ENCODE measurements at regions not wholly inside any gene's neighbourhood (a gene's known extent, or its start where the extent isn't known, plus 50 kb on each side); places are given as distances from the start of the nearest gene placed in this dataset.

DNA sequence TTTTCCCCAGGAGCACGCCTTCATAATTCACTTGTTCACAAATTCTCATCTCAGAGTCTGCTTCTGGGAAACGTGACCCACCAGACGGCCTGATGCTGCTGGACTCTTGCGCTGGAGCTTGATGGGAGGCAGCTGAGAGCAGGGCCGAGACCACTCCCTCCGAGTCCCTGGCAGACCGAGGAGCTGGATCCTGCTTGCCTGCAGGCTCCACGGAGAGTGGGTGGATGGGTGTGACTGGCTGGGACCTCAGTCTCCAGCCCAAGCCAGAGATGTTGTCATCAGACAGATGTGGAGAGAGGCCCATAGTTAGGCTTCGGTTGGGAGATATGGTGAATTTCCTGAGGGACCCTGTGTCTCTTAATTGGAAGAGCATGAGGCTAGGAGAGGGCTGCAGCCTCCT is 76.4 kb downstream of the TSN start:
- H3K4me1 ChIP-seq (ENCODE audit: control insufficient read depth in 3 of 3, insufficient read depth in 2 of 3, low read depth in 1 of 3, low read length in 2 of 3), result no peaks in the 10 kb centered on the region
- H3K4me3 ChIP-seq (ENCODE audit: low read depth in 1 of 3, low read length in 3 of 3), result no peak overlapping the region
- H3K9me3 ChIP-seq (ENCODE audit: control insufficient read depth in 2 of 2, insufficient read depth in 1 of 2, low read depth in 1 of 2, low read length in 1 of 2), result no peaks in the 10 kb centered on the region
- H3K27me3 ChIP-seq (ENCODE audit: control insufficient read depth in 3 of 3, insufficient read depth in 3 of 3, low read length in 3 of 3), result peaks cover 0 to 5% (median 0%) of the 10 kb centered on the region in 3 donors
- 72 to 89% (median 74%) methylated on average over 9 of the region's 9 CpGs for WGBS, 3 donors
- DNase-seq (no peak), FAIRE-seq (no peak)
- H3K27ac ChIP-seq (ENCODE audit: low read depth in 1 of 3, low read length in 2 of 3), result no peak overlapping the region
- no peaks in the 10 kb centered on the region for H3K36me3 ChIP-seq (ENCODE audit: control insufficient read depth in 3 of 3, insufficient read depth in 2 of 3, low read depth in 1 of 3, low read length in 3 of 3)

DNA sequence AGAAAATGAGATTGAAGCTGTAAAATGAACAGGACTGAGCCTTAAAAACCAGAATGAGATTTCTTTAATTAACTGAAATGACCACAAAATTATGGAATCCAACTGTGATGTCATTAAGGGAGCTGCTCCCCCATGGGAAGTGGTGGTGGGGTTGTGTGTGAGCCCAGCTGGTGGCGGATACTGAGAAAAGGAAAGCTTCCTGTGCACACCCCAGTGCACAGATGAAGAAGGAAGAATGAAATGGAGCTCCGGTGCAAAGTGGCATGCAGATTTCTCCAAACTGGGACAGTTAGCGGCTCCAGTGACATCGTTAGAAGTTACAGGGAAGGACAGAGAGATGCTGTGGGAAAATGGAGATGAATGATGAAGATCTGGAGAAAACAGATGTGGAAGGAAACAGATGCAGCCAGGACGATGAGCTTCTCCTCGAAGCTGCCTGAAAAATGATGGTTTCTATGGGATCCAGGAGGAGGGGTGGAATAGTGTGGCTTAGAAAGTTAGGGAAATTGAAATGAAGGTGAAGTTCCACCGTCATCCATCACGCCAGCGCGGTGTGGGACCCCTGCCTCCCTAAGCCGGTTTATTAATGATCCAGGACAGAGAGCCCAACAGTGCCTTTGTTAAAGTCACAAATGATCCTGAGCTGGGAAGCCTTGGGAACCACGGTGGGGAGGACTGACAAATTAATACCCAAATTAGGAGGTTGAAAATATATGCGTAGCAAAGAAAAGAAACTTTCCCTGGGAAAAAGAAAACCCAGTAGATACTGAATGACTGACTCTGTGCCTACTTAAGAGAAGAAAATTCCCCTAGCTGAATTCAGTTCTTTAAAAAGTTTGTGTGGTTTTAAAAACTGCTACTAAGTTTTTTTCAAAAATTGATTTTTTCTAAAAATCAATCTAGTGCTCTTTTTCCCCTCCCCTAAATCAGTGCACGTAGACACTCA is 77.2 kb downstream of the TSN start:
- DNase-seq (no peak), FAIRE-seq (no peak)

DNA sequence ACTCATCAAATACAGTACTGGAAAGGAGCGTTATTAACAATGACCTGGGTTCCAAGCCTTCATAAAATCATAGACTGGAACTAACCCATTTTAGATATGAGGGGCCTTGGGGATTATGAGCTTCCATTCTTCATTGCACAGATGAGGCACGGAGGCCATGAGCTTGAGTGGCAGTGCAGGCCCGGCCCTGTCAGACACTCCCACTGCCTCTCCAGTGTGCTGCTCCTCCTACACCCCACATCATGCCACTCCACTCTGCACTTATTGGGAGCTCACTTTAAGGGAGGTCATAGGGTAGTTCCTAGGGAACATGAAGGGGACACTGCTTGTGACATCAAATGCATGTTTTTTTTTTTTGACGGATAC is 77.9 kb downstream of the TSN start:
- H3K9me3 ChIP-seq (ENCODE audit: control insufficient read depth in 2 of 2, insufficient read depth in 1 of 2, low read depth in 1 of 2, low read length in 1 of 2), result no peaks in the 10 kb centered on the region
- FAIRE-seq (no peak), DNase-seq (no peak)
- H3K36me3 ChIP-seq (ENCODE audit: control insufficient read depth in 3 of 3, insufficient read depth in 2 of 3, low read depth in 1 of 3, low read length in 3 of 3), result no peaks in the 10 kb centered on the region
- no peaks in the 10 kb centered on the region for H3K4me1 ChIP-seq (ENCODE audit: control insufficient read depth in 3 of 3, insufficient read depth in 2 of 3, low read depth in 1 of 3, low read length in 2 of 3)
- H3K4me3 ChIP-seq (ENCODE audit: low read depth in 1 of 3, low read length in 3 of 3), result no peak overlapping the region
- peaks cover 0 to 5% (median 0%) of the 10 kb centered on the region in 3 donors for H3K27me3 ChIP-seq (ENCODE audit: control insufficient read depth in 3 of 3, insufficient read depth in 3 of 3, low read length in 3 of 3)
- no peak overlapping the region for H3K27ac ChIP-seq (ENCODE audit: low read depth in 1 of 3, low read length in 2 of 3)
- 76 to 80% (median 78%) methylated on average over 4 of the region's 4 CpGs for WGBS, 3 donors

More for the DNA sequence above, 77.2 kb downstream of the TSN start:
- Histone ChIP-seq H3K27ac (ENCODE audit: low read depth in 1 of 3, low read length in 2 of 3) (no peak overlapping the region), H3K4me1 (ENCODE audit: control insufficient read depth in 3 of 3, insufficient read depth in 2 of 3, low read depth in 1 of 3, low read length in 2 of 3) (no peaks in the 10 kb centered on the region), H3K9me3 (ENCODE audit: control insufficient read depth in 2 of 2, insufficient read depth in 1 of 2, low read depth in 1 of 2, low read length in 1 of 2) (no peaks in the 10 kb centered on the region), H3K36me3 (ENCODE audit: control insufficient read depth in 3 of 3, insufficient read depth in 2 of 3, low read depth in 1 of 3, low read length in 3 of 3) (no peaks in the 10 kb centered on the region), H3K4me3 (ENCODE audit: low read depth in 1 of 3, low read length in 3 of 3) (no peak overlapping the region), H3K27me3 (ENCODE audit: control insufficient read depth in 3 of 3, insufficient read depth in 3 of 3, low read length in 3 of 3) (peaks cover 0 to 5% (median 0%) of the 10 kb centered on the region in 3 donors)
- 80 to 84% (median 82%) methylated on average over 14 of the region's 14 CpGs for WGBS, 3 donors

DNA sequence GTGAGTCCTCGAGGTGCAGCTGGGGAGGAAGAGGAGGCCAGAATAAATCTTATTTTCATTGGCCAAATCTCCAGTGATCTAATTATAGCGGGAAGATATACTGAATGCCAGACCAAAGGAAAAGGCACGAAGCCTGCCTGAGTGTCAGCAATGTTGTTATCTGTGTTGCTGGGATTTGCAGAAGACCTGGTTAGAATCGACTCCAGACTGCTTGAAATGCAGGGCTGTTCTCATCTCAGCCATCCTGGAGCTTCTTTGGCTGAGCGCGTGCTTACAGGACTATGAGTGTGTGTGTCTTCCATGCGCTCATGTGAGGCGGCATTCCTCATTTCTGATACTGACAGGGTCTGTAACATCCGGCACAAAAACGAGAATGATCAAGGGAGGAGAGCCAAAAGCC is 81.2 kb downstream of the TSN start:
- no peak for FAIRE-seq
- DNase-seq, result no peak

DNA sequence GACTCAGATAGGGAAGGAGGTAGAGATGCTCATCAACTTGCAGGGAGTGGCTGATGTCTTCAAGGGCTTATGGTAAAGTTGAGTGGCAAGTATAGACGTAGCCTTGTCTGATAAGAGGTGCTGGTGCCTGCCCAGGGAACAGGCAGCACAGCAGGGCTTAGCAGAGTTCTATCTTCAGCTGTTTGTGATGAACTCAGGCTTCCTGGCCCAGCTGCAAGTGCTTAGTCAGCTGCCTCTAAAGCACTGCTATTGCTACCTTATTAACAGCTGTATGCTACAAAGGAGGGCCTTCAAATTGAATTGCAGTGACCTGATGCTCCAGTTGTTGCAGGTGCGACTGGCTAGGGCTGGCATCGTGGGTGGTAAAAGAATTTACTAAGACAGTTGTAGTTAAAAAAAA is 82.1 kb downstream of the TSN start:
- no peaks in the 10 kb centered on the region for H3K4me1 ChIP-seq (ENCODE audit: control insufficient read depth in 3 of 3, insufficient read depth in 2 of 3, low read depth in 1 of 3, low read length in 2 of 3)
- no peaks in the 10 kb centered on the region for H3K9me3 ChIP-seq (ENCODE audit: control insufficient read depth in 2 of 2, insufficient read depth in 1 of 2, low read depth in 1 of 2, low read length in 1 of 2)
- WGBS, 3 donors, result 55 to 79% (median 63%) methylated on average over 3 of the region's 3 CpGs
- no peak for DNase-seq
- H3K36me3 ChIP-seq (ENCODE audit: control insufficient read depth in 3 of 3, insufficient read depth in 2 of 3, low read depth in 1 of 3, low read length in 3 of 3), result no peaks in the 10 kb centered on the region
- no peak overlapping the region for H3K4me3 ChIP-seq (ENCODE audit: low read depth in 1 of 3, low read length in 3 of 3)
- H3K27me3 ChIP-seq (ENCODE audit: control insufficient read depth in 3 of 3, insufficient read depth in 3 of 3, low read length in 3 of 3), result peaks cover 0 to 5% (median 0%) of the 10 kb centered on the region in 3 donors
- FAIRE-seq, result no peak
- no peak overlapping the region for H3K27ac ChIP-seq (ENCODE audit: low read depth in 1 of 3, low read length in 2 of 3)

More for the DNA sequence above, 81.2 kb downstream of the TSN start:
- Histone ChIP-seq H3K27ac (ENCODE audit: low read depth in 1 of 3, low read length in 2 of 3) (no peak overlapping the region), H3K27me3 (ENCODE audit: control insufficient read depth in 3 of 3, insufficient read depth in 3 of 3, low read length in 3 of 3) (peaks cover 0 to 5% (median 0%) of the 10 kb centered on the region in 3 donors), H3K36me3 (ENCODE audit: control insufficient read depth in 3 of 3, insufficient read depth in 2 of 3, low read depth in 1 of 3, low read length in 3 of 3) (no peaks in the 10 kb centered on the region), H3K9me3 (ENCODE audit: control insufficient read depth in 2 of 2, insufficient read depth in 1 of 2, low read depth in 1 of 2, low read length in 1 of 2) (no peaks in the 10 kb centered on the region), H3K4me1 (ENCODE audit: control insufficient read depth in 3 of 3, insufficient read depth in 2 of 3, low read depth in 1 of 3, low read length in 2 of 3) (no peaks in the 10 kb centered on the region), H3K4me3 (ENCODE audit: low read depth in 1 of 3, low read length in 3 of 3) (no peak overlapping the region)
- WGBS, 3 donors, result 55 to 60% (median 59%) methylated on average over 10 of the region's 10 CpGs

DNA sequence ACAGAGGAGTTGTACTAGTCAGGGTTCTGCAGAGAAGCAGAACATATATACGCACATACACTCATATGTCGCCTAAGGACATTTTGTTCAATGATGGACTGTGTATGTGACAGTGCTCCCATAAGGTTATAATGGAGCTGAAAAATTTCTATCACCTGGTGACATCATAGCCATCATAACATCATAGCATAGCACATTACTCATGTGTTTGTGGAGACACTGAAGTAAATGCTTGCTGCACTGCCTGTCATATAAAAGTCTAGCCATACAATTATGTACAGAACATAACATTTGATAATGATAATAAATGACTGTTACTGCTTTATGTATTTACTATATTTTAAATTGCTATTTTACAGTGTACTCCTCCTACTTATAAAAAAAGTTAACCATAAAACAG is 83.1 kb downstream of the TSN start:
- Histone ChIP-seq H3K4me1 (ENCODE audit: control insufficient read depth in 3 of 3, insufficient read depth in 2 of 3, low read depth in 1 of 3, low read length in 2 of 3) (no peaks in the 10 kb centered on the region), H3K27ac (ENCODE audit: low read depth in 1 of 3, low read length in 2 of 3) (no peak overlapping the region), H3K4me3 (ENCODE audit: low read depth in 1 of 3, low read length in 3 of 3) (no peak overlapping the region), H3K27me3 (ENCODE audit: control insufficient read depth in 3 of 3, insufficient read depth in 3 of 3, low read length in 3 of 3) (peaks cover 0 to 5% (median 0%) of the 10 kb centered on the region in 3 donors), H3K9me3 (ENCODE audit: control insufficient read depth in 2 of 2, insufficient read depth in 1 of 2, low read depth in 1 of 2, low read length in 1 of 2) (no peaks in the 10 kb centered on the region), H3K36me3 (ENCODE audit: control insufficient read depth in 3 of 3, insufficient read depth in 2 of 3, low read depth in 1 of 3, low read length in 3 of 3) (no peaks in the 10 kb centered on the region)
- no peak for FAIRE-seq
- DNase-seq, result no peak
- 93 to 97% (median 95%) methylated on average over 2 of the region's 2 CpGs for WGBS, 3 donors

DNA sequence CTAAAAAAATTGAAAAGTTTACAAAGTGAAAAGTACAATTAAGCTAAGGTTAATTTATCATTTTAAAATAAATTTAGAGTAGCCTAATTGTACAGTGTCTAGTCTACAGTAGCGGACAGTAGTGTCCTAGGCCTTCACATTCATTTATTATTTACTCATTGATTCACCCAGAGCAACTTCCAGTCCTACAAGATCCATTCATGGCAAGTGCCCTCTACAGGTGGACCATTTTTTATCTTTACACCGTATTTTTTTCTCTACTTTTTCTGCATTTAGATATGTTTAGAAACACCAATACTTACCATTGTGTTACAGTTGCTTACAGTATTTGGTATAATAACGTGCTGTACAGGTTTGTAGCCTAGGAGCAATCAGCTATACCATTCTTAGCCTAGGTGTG is 84.1 kb downstream of the TSN start:
- no peak overlapping the region for H3K4me3 ChIP-seq (ENCODE audit: low read depth in 1 of 3, low read length in 3 of 3)
- peaks cover 0 to 5% (median 0%) of the 10 kb centered on the region in 3 donors for H3K27me3 ChIP-seq (ENCODE audit: control insufficient read depth in 3 of 3, insufficient read depth in 3 of 3, low read length in 3 of 3)
- no peak for DNase-seq
- no peaks in the 10 kb centered on the region for H3K4me1 ChIP-seq (ENCODE audit: control insufficient read depth in 3 of 3, insufficient read depth in 2 of 3, low read depth in 1 of 3, low read length in 2 of 3)
- FAIRE-seq, result no peak
- 65 to 83% (median 67%) methylated on average over 3 of the region's 3 CpGs for WGBS, 3 donors
- no peaks in the 10 kb centered on the region for H3K36me3 ChIP-seq (ENCODE audit: control insufficient read depth in 3 of 3, insufficient read depth in 2 of 3, low read depth in 1 of 3, low read length in 3 of 3)
- H3K9me3 ChIP-seq (ENCODE audit: control insufficient read depth in 2 of 2, insufficient read depth in 1 of 2, low read depth in 1 of 2, low read length in 1 of 2), result no peaks in the 10 kb centered on the region
- no peak overlapping the region for H3K27ac ChIP-seq (ENCODE audit: low read depth in 1 of 3, low read length in 2 of 3)

DNA sequence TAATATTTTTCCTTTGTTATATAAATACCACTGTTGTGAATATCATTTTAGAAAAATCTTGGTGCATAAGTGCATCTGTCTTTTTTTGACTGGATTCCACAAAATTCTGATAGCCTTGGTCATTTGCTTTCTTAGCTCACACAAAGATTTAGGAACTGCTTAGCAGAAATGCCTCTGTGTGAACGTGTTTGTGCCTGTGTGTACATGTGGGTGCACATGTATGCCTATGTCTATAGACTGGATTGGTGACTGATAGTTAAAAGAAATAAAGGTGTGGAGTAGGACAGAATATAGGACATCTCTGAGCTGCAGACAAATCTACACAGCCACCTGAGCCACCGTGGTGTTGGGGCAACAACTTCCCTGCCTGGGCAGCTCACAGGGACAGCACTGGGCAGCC is 93.8 kb downstream of the TSN start:
- no peak overlapping the region for H3K27ac ChIP-seq (ENCODE audit: low read depth in 1 of 3, low read length in 2 of 3)
- no peaks in the 10 kb centered on the region for H3K36me3 ChIP-seq (ENCODE audit: control insufficient read depth in 3 of 3, insufficient read depth in 2 of 3, low read depth in 1 of 3, low read length in 3 of 3)
- no peaks in the 10 kb centered on the region for H3K9me3 ChIP-seq (ENCODE audit: control insufficient read depth in 2 of 2, insufficient read depth in 1 of 2, low read depth in 1 of 2, low read length in 1 of 2)
- no peak for FAIRE-seq
- no peak overlapping the region for H3K4me3 ChIP-seq (ENCODE audit: low read depth in 1 of 3, low read length in 3 of 3)
- no peaks in the 10 kb centered on the region for H3K4me1 ChIP-seq (ENCODE audit: control insufficient read depth in 3 of 3, insufficient read depth in 2 of 3, low read depth in 1 of 3, low read length in 2 of 3)
- WGBS, 3 donors, result 37 to 62% (median 45%) methylated on average over 2 of the region's 2 CpGs
- H3K27me3 ChIP-seq (ENCODE audit: control insufficient read depth in 3 of 3, insufficient read depth in 3 of 3, low read length in 3 of 3), result peaks cover 0 to 3% (median 3%) of the 10 kb centered on the region in 3 donors
- DNase-seq, result no peak
